AG20443 (cell line): ENCODE measurements at regions not wholly inside any gene's neighbourhood (a gene's known extent, or its start where the extent isn't known, plus 50 kb on each side); places are given as distances from the start of the nearest gene placed in this dataset.

Experiments used
- DNase-seq: peaks from one replicate; pipeline ENCODE4 v3.0.0; 2012; ENCODE audit warnings: low spot score, mixed read lengths

- DNase-seq: peak; percentile 48
Observed at GRCh38 chr2:235170016-235170415, 218.2 kb downstream of the SH3BP4 start.

- peak; percentile 87 for DNase-seq
Observed at GRCh38 chr2:235170536-235171521, 219.0 kb downstream of the SH3BP4 start.

- peak; percentile 82 for DNase-seq
Observed at GRCh38 chr2:235171550-235172031, 219.8 kb downstream of the SH3BP4 start.

- no peak for DNase-seq
Observed at GRCh38 chr2:235180642-235181041, 228.8 kb downstream of the SH3BP4 start.

- no peak for DNase-seq
Observed at GRCh38 chr2:235183786-235184185, 232.0 kb downstream of the SH3BP4 start.

- DNase-seq: no peak
Observed at GRCh38 chr2:235187806-235188205, 236.0 kb downstream of the SH3BP4 start.

GRCh38 chr2:235191486-235191885 lies 239.7 kb downstream of the SH3BP4 start:
- no peak for DNase-seq

GRCh38 chr2:235191978-235192377 lies 240.2 kb downstream of the SH3BP4 start:
- DNase-seq: peak; percentile 60

GRCh38 chr2:235194351-235194750 lies 242.5 kb downstream of the SH3BP4 start:
- no peak for DNase-seq

GRCh38 chr2:235194836-235195235 lies 243.0 kb downstream of the SH3BP4 start:
- DNase-seq: no peak

- no peak for DNase-seq
Observed at GRCh38 chr2:235195921-235196320, 244.1 kb downstream of the SH3BP4 start.

- DNase-seq: no peak
Observed at GRCh38 chr2:235199128-235199527, 247.3 kb downstream of the SH3BP4 start.

GRCh38 chr2:235200216-235200615 lies 248.4 kb downstream of the SH3BP4 start:
- no peak for DNase-seq

- no peak for DNase-seq
Observed at GRCh38 chr2:235201756-235202155, 249.9 kb downstream of the SH3BP4 start.

- DNase-seq: peak; percentile 45
Observed at GRCh38 chr2:235204948-235205347, 253.1 kb downstream of the SH3BP4 start.

GRCh38 chr2:235206399-235206798 lies 254.6 kb downstream of the SH3BP4 start:
- DNase-seq: no peak

- DNase-seq: no peak
Observed at GRCh38 chr2:235206980-235207579, 255.3 kb downstream of the SH3BP4 start.

- no peak for DNase-seq
Observed at GRCh38 chr2:235211056-235211455, 259.2 kb downstream of the SH3BP4 start.

- DNase-seq: no peak
Observed at GRCh38 chr2:235212501-235213158, 260.8 kb downstream of the SH3BP4 start.

GRCh38 chr2:235215248-235215647 lies 263.4 kb downstream of the SH3BP4 start:
- DNase-seq: no peak

- peak; percentile 33 for DNase-seq
Observed at GRCh38 chr2:235216901-235217300, 265.1 kb downstream of the SH3BP4 start.

- DNase-seq: peak; percentile 61
Observed at GRCh38 chr2:235217846-235218245, 266.0 kb downstream of the SH3BP4 start.
